ENCODE measurements at regions not wholly inside any gene's neighbourhood (a gene's known extent, or its start where the extent isn't known, plus 50 kb on each side); places are given as distances from the start of the nearest gene placed in this dataset.

DNA sequence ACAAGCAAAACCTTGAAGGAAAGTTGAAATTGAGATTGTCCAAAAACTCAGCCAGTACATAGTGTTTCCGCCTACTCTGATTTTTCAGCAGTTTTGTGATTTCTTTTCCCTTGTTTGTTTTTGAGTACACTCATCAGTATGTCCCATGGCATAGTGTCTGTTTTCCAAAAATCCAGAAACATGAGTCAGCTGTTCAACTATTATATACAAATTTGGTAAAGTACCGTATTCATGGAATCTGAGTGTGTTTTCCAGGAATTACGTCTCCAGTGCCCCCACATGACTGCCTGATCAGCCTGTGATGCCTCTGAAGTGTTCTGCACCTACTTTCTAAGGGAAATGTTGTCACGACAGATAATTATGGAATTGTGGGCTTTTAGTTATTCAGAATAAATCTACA lies 186.8 kb downstream of the LTN1 start:
- ChIA-PET POLR2A (no interaction called here), CTCF (no interaction called here)
- ATAC-seq (no peak), DNase-seq (ENCODE audit: low read depth, low spot score) (no peak)
- intact Hi-C loops (cut with micrococcal nuclease; ENCODE audit: unreplicated experiment) (no loop called here), in situ Hi-C loops (cut with HindIII; ENCODE audit: low pct_unique_long_range_greater_than_20kb, low sequenced_read_pairs) (no loop called here)
- no peak overlapping the region for H3K27ac ChIP-seq (ENCODE audit: low read length)
- no peaks in the 10 kb centered on the region for H3K36me3 ChIP-seq (ENCODE audit: control insufficient read depth, insufficient read depth, low read length)
- no peaks in the 10 kb centered on the region for H3K27me3 ChIP-seq (ENCODE audit: control insufficient read depth, insufficient read depth, low read length)
- TF ChIP-seq SIN3A (IDR thresholded peaks at IDR 0.05; ENCODE audit: borderline replicate concordance, insufficient read depth, low read depth, low read length) (no peak), TCF7L2 (IDR thresholded peaks at IDR 0.05; ENCODE audit: low read depth, low read length) (no peak), REST (IDR thresholded peaks at IDR 0.05; ENCODE audit: insufficient read depth in 1 of 2, low read depth in 2 of 2, low read length in 1 of 2) (no peak), POLR2AphosphoS5 (IDR thresholded peaks at IDR 0.05; ENCODE audit: low read depth, low read length) (no peak)
- TF ChIP-seq, protein P1, sequence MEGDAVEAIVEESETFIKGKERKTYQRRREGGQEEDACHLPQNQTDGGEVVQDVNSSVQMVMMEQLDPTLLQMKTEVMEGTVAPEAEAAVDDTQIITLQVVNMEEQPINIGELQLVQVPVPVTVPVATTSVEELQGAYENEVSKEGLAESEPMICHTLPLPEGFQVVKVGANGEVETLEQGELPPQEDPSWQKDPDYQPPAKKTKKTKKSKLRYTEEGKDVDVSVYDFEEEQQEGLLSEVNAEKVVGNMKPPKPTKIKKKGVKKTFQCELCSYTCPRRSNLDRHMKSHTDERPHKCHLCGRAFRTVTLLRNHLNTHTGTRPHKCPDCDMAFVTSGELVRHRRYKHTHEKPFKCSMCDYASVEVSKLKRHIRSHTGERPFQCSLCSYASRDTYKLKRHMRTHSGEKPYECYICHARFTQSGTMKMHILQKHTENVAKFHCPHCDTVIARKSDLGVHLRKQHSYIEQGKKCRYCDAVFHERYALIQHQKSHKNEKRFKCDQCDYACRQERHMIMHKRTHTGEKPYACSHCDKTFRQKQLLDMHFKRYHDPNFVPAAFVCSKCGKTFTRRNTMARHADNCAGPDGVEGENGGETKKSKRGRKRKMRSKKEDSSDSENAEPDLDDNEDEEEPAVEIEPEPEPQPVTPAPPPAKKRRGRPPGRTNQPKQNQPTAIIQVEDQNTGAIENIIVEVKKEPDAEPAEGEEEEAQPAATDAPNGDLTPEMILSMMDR (IDR thresholded peaks at IDR 0.05) = no peak
- BruUV-seq (replicated peaks) = no TSS peak
- no peaks in the 10 kb centered on the region for H3K4me1 ChIP-seq (ENCODE audit: control insufficient read depth, insufficient read depth, low read length)
- H3K4me3 ChIP-seq (ENCODE audit: low read depth in 2 of 2, low read length in 2 of 2) = no peak overlapping the region
- H3K9me3 ChIP-seq (ENCODE audit: control insufficient read depth, insufficient read depth, low read depth, low read length) = no peaks in the 10 kb centered on the region

GRCh38 chr21:28804089-28804670 lies 188.5 kb downstream of the LTN1 start:
- H3K4me3 ChIP-seq (ENCODE audit: low read depth in 2 of 2, low read length in 2 of 2) = no peak overlapping the region
- ChIA-PET POLR2A (no interaction called here), CTCF (no interaction called here)
- in situ Hi-C loops (cut with HindIII; ENCODE audit: low pct_unique_long_range_greater_than_20kb, low sequenced_read_pairs) (no loop called here), intact Hi-C loops (cut with micrococcal nuclease; ENCODE audit: unreplicated experiment) (no loop called here)
- ATAC-seq = no peak
- H3K27me3 ChIP-seq (ENCODE audit: control insufficient read depth, insufficient read depth, low read length) = no peaks in the 10 kb centered on the region
- H3K36me3 ChIP-seq (ENCODE audit: control insufficient read depth, insufficient read depth, low read length) = no peaks in the 10 kb centered on the region
- H3K9me3 ChIP-seq (ENCODE audit: control insufficient read depth, insufficient read depth, low read depth, low read length) = no peaks in the 10 kb centered on the region
- no TSS peak for BruUV-seq (replicated peaks)
- no peak for DNase-seq (ENCODE audit: low read depth, low spot score)
- no peak overlapping the region for H3K27ac ChIP-seq (ENCODE audit: low read length)
- TF ChIP-seq TCF7L2 (IDR thresholded peaks at IDR 0.05; ENCODE audit: low read depth, low read length) (no peak), REST (IDR thresholded peaks at IDR 0.05; ENCODE audit: insufficient read depth in 1 of 2, low read depth in 2 of 2, low read length in 1 of 2) (no peak), SIN3A (IDR thresholded peaks at IDR 0.05; ENCODE audit: borderline replicate concordance, insufficient read depth, low read depth, low read length) (no peak)
- TF ChIP-seq, protein P1 (IDR thresholded peaks at IDR 0.05) = no peak
- H3K4me1 ChIP-seq (ENCODE audit: control insufficient read depth, insufficient read depth, low read length) = no peaks in the 10 kb centered on the region
